Type B pancreatic cell (in vitro differentiated cells): ENCODE measurements at regions not wholly inside any gene's neighbourhood (a gene's known extent, or its start where the extent isn't known, plus 50 kb on each side); places are given as distances from the start of the nearest gene placed in this dataset.

ENCODE experiments used
- DNase-seq: peaks from one replicate; pipeline ENCODE4 v3.0.0; 2021; ENCODE audit warnings: mixed read lengths; ENCODE audit not compliant: unreplicated experiment; ENCODE audit errors: extremely low spot score
- H3K27ac Mint-ChIP-seq: 2 replicates; pipeline ENCODE4 v1.8.0; 2021; ENCODE audit warnings: mild to moderate bottlenecking, mixed read lengths
- H3K27me3 Mint-ChIP-seq: 2 replicates; pipeline ENCODE4 v1.8.0; 2021; ENCODE audit warnings: mixed read lengths
- H3K36me3 Mint-ChIP-seq: 2 replicates; pipeline ENCODE4 v1.8.0; 2021; ENCODE audit warnings: mixed read lengths
- H3K4me1 Mint-ChIP-seq: one replicate; pipeline ENCODE4 v1.8.0; 2021; ENCODE audit warnings: mixed read lengths; ENCODE audit not compliant: unreplicated experiment
- H3K4me3 Mint-ChIP-seq: 2 replicates; pipeline ENCODE4 v1.8.0; 2021; ENCODE audit warnings: mild to moderate bottlenecking, mixed read lengths
- H3K9me3 Mint-ChIP-seq: 2 replicates; pipeline ENCODE4 v1.8.0; 2021; ENCODE audit warnings: mixed read lengths
- TF ChIP-seq, protein P1 (sequence below): fragments of 200-600 bp; sonication (generic); conservative IDR thresholded peaks from 2 replicates; pipeline ENCODE4 v1.5.0; 2021; ENCODE audit warnings: antibody characterized with exemption, mild to moderate bottlenecking

DNA sequence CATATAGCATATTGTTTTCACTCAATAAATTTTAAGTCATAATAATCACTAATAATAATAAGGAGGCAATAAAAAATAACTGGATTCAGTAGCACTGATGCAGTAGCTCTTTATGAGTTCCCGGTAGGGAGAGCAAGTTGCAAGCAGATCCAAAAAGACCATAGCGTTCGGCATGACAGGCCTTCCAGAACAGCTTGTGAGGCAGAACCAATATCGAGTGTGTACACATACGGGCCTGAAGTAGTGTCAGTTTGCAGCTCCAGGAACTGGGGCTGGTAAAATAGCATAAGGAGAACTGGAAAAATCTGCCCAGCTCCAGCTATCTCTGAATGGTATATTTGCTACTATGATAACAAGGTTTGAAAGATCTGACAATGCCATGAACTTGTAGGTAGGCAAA lies 1607.8 kb upstream of the PIK3C3 start:
- H3K36me3 Mint-ChIP-seq, result no peaks in the 10 kb centered on the region
- no peaks in the 10 kb centered on the region for H3K9me3 Mint-ChIP-seq
- H3K27ac Mint-ChIP-seq, result no peak overlapping the region
- no peaks in the 10 kb centered on the region for H3K27me3 Mint-ChIP-seq
- TF ChIP-seq, protein P1, sequence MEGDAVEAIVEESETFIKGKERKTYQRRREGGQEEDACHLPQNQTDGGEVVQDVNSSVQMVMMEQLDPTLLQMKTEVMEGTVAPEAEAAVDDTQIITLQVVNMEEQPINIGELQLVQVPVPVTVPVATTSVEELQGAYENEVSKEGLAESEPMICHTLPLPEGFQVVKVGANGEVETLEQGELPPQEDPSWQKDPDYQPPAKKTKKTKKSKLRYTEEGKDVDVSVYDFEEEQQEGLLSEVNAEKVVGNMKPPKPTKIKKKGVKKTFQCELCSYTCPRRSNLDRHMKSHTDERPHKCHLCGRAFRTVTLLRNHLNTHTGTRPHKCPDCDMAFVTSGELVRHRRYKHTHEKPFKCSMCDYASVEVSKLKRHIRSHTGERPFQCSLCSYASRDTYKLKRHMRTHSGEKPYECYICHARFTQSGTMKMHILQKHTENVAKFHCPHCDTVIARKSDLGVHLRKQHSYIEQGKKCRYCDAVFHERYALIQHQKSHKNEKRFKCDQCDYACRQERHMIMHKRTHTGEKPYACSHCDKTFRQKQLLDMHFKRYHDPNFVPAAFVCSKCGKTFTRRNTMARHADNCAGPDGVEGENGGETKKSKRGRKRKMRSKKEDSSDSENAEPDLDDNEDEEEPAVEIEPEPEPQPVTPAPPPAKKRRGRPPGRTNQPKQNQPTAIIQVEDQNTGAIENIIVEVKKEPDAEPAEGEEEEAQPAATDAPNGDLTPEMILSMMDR, result no peak
- DNase-seq, result no peak
- no peak overlapping the region for H3K4me3 Mint-ChIP-seq
- H3K4me1 Mint-ChIP-seq, result peaks cover 6% of the 10 kb centered on the region

GRCh38 chr18:40346146-40346545 lies 1608.9 kb upstream of the PIK3C3 start:
- Mint-ChIP-seq H3K36me3 (no peaks in the 10 kb centered on the region), H3K4me3 (no peak overlapping the region), H3K27ac (no peak overlapping the region), H3K4me1 (peaks cover 6% of the 10 kb centered on the region), H3K9me3 (no peaks in the 10 kb centered on the region), H3K27me3 (no peaks in the 10 kb centered on the region)
- no peak for DNase-seq
- TF ChIP-seq, protein P1, result no peak

DNA sequence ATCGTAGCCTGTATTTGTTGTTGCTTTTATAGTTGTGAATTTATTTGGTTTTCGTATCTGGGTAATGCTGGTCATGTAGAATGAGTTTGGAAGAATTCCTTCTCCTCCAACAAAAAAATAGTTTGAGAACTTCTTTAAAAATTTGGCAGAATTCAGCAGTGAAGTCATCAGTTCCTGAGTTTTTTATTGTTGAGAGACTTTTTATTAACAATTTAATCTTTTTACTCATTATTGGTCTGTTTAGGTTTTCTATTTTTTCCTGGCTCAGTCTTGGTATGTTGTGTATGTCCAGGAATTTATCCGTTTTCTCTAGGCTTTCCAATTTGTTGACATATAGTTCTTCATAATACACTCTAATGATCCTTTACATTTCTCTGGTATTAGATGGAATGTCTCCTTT lies 1613.3 kb upstream of the PIK3C3 start:
- H3K4me1 Mint-ChIP-seq, result peaks cover 6% of the 10 kb centered on the region
- H3K36me3 Mint-ChIP-seq, result no peaks in the 10 kb centered on the region
- no peaks in the 10 kb centered on the region for H3K27me3 Mint-ChIP-seq
- no peak for DNase-seq
- peaks cover 6% of the 10 kb centered on the region for H3K9me3 Mint-ChIP-seq
- TF ChIP-seq, protein P1, result no peak
- H3K27ac Mint-ChIP-seq, result no peak overlapping the region
- H3K4me3 Mint-ChIP-seq, result no peak overlapping the region

DNA sequence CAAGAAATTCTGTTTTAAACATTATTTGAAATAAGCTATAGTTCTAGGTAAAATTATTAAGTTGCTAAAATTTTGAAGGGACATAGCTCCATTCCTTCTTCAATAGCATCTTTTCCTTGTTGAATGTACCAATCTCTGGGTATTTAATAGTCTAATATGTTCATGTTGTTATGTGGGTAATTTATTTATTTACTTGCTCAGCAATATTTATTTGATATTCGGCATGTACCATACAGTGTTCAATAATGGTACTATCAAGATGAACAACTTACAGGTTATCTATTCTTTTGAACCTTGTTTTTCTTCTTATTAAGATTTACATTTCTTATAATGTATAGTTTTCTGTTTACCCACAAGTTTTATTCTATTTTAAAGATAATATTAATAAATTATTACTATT lies 1616.8 kb upstream of the PIK3C3 start:
- H3K36me3 Mint-ChIP-seq, result no peaks in the 10 kb centered on the region
- H3K4me1 Mint-ChIP-seq, result no peaks in the 10 kb centered on the region

DNA sequence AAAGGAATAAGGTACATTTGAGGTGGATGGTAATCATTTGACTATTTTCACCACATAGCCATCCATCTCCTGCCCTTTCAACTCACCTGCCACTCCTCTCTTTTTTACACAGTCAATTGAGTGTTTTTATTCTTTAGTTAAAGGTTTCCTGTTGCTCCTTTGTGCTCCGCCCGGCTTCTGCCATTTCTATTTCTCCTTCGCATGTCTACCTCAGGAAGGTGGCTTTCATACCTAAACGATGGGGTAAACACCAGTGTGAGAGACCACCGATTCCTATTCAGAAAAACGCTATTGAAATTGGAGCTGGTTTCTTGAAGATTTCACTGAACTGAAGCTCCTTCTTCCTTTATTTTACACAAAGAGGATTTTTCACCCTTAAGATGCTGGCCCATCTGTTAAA lies 1628.0 kb upstream of the PIK3C3 start:
- DNase-seq, result no peak
- TF ChIP-seq, protein P1, result no peak

More for the DNA sequence above, 1616.8 kb upstream of the PIK3C3 start:
- Mint-ChIP-seq H3K4me3 (no peak overlapping the region), H3K27ac (no peak overlapping the region), H3K9me3 (peaks cover 6% of the 10 kb centered on the region), H3K27me3 (no peaks in the 10 kb centered on the region)
- TF ChIP-seq, protein P1, result no peak
- no peak for DNase-seq

DNA sequence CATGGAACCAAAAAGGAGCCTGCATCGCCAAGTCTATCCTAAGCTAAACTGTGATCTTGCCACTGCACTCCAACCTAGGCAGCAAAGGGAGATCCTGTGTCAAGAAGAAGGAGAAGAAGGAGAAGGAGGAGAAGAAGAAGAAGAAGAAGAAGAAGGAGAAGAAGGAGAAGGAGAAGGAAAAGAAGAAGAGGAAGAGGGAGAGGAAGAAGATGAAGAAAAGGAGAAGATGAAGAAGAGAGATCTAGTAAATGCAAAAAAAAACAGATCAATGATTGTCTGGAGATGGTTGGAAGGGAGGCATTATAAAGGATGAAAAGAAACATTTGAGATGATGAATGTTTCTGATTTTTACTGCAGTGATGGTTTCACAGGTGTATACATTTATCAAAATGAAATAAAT lies 1629.0 kb upstream of the PIK3C3 start:
- no peak for DNase-seq
- Mint-ChIP-seq H3K36me3 (no peaks in the 10 kb centered on the region), H3K4me3 (no peak overlapping the region), H3K27ac (no peak overlapping the region), H3K9me3 (peaks cover 4% of the 10 kb centered on the region), H3K4me1 (no peaks in the 10 kb centered on the region), H3K27me3 (peaks cover 2% of the 10 kb centered on the region)
- TF ChIP-seq, protein P1, result no peak

More for the DNA sequence above, 1628.0 kb upstream of the PIK3C3 start:
- no peak overlapping the region for H3K27ac Mint-ChIP-seq
- H3K27me3 Mint-ChIP-seq, result peaks cover 1% of the 10 kb centered on the region
- peaks cover 4% of the 10 kb centered on the region for H3K9me3 Mint-ChIP-seq
- H3K4me1 Mint-ChIP-seq, result no peaks in the 10 kb centered on the region
- no peak overlapping the region for H3K4me3 Mint-ChIP-seq
- H3K36me3 Mint-ChIP-seq, result no peaks in the 10 kb centered on the region
